GM12872 (cell line): ENCODE measurements at regions not wholly inside any gene's neighbourhood (a gene's known extent, or its start where the extent isn't known, plus 50 kb on each side); places are given as distances from the start of the nearest gene placed in this dataset.

Source experiments
- CTCF ChIP-seq: IDR thresholded peaks from 3 replicates; pipeline ENCODE4 v1.5.1; 2011; ENCODE audit warnings: low read depth, mild to moderate bottlenecking, low read length, moderate library complexity; ENCODE audit not compliant: insufficient read depth

- no peak for TF ChIP-seq CTCF
These were observed 1354.6 kb downstream of the HACE1 start for GRCh38 chr6:103505155-103505518.

- TF ChIP-seq CTCF = no peak
These were observed 1355.1 kb downstream of the HACE1 start for GRCh38 chr6:103504501-103505154.

GRCh38 chr6:103456652-103457051, 1403.1 kb downstream of the HACE1 start:
- TF ChIP-seq CTCF = no peak

- TF ChIP-seq CTCF = no peak
These were observed 1404.4 kb downstream of the HACE1 start for GRCh38 chr6:103455275-103455674.

- TF ChIP-seq CTCF = no peak
These were observed 1450.2 kb downstream of the HACE1 start for GRCh38 chr6:103409475-103409874.

- TF ChIP-seq CTCF = no peak
These were observed 1454.4 kb downstream of the HACE1 start for GRCh38 chr6:103405321-103405720.

- no peak for TF ChIP-seq CTCF
These were observed 1454.9 kb downstream of the HACE1 start for GRCh38 chr6:103404799-103405198.
